CD4-positive, alpha-beta T cell (primary cell): ENCODE measurements at regions not wholly inside any gene's neighbourhood (a gene's known extent, or its start where the extent isn't known, plus 50 kb on each side); places are given as distances from the start of the nearest gene placed in this dataset.

Experiments
- ATAC-seq: fragments of 200-7000 bp; cut with Tn5 transposase; one replicate; pipeline ENCODE4 v1.10.0; 2022; ENCODE audit warnings: mild to moderate bottlenecking; ENCODE audit not compliant: poor library complexity
- CTCF ChIA-PET: fragments of 350-600 bp; sonication (Branson Sonifier 250); formaldehyde crosslinking; loops from one replicate; lab custom pipeline; 2021; ENCODE audit warnings: antibody characterized with exemption, inconsistent platforms; lab: Charles Lee
- POLR2A ChIA-PET: fragments of 350-600 bp; sonication (Branson Sonifier 250); formaldehyde crosslinking; loops from one replicate; lab custom pipeline; 2021; ENCODE audit warnings: antibody characterized with exemption, inconsistent platforms; lab: Charles Lee
- DNase-seq, 14 experiments: peaks; one replicate each; pipeline ENCODE4 v3.0.0-alpha.2; 2013 to 2020; ENCODE audit warnings: mixed read lengths in 2 of 14
- H3K27ac ChIP-seq, 2 donors: one replicate each; pipeline versions ENCODE4 v1.5.1 to v1.7.0; 2013; ENCODE audit warnings: low read length in 2 of 2, low read depth in 1 of 2, mild to moderate bottlenecking in 1 of 2
- H3K27me3 ChIP-seq, 2 experiments: 1 replicate in 1 of 2; 2 replicates in 1 of 2; pipeline versions ENCODE4 v1.6.1 to v1.7.0; 2013; ENCODE audit warnings: low read length in 2 of 2, control low read depth in 1 of 2, mild to moderate bottlenecking in 1 of 2, moderate library complexity in 1 of 2; ENCODE audit not compliant: insufficient read depth in 2 of 2, control insufficient read depth in 1 of 2
- H3K36me3 ChIP-seq: one replicate; pipeline ENCODE4 v1.6.1; 2013; ENCODE audit warnings: low read length, control low read depth; ENCODE audit not compliant: insufficient read depth
- H3K4me1 ChIP-seq: one replicate; pipeline ENCODE4 v1.6.1; 2013; ENCODE audit warnings: low read length, control low read depth; ENCODE audit not compliant: insufficient read depth
- H3K4me3 ChIP-seq: one replicate; pipeline ENCODE4 v1.5.1; 2013; ENCODE audit warnings: mild to moderate bottlenecking, low read length, moderate library complexity
- H3K9me3 ChIP-seq, 2 experiments: 1 replicate in 1 of 2; 2 replicates in 1 of 2; pipeline versions ENCODE4 v1.6.1 to v1.7.0; 2013; ENCODE audit warnings: low read length in 2 of 2, mild to moderate bottlenecking in 2 of 2, control low read depth in 1 of 2, moderate library complexity in 1 of 2; ENCODE audit not compliant: control insufficient read depth in 1 of 2, insufficient read depth in 1 of 2
- H3K27ac Mint-ChIP-seq: one replicate; pipeline ENCODE4 v1.8.0; 2020; ENCODE audit warnings: mixed read lengths
- H3K27me3 Mint-ChIP-seq: one replicate; pipeline ENCODE4 v1.8.0; 2021; ENCODE audit warnings: mixed read lengths
- H3K36me3 Mint-ChIP-seq: one replicate; pipeline ENCODE4 v1.8.0; 2021; ENCODE audit warnings: low read depth, mixed read lengths
- H3K4me1 Mint-ChIP-seq: one replicate; pipeline ENCODE4 v1.8.0; 2021; ENCODE audit warnings: low read depth, mixed read lengths
- H3K4me3 Mint-ChIP-seq: one replicate; pipeline ENCODE4 v1.8.0; 2020; ENCODE audit warnings: mild to moderate bottlenecking, mixed read lengths
- H3K9me3 Mint-ChIP-seq: one replicate; pipeline ENCODE4 v1.8.0; 2020; ENCODE audit warnings: mixed read lengths
- CTCF ChIP-seq: fragments of 200-600 bp; IDR thresholded peaks from one replicate; pipeline ENCODE4 v1.8.0; 2022; ENCODE audit warnings: antibody characterized with exemption, mild to moderate bottlenecking
- intact Hi-C, 2 experiments: fragments of 100-400 bp; cut with DNase I in 1 of 2; cut with micrococcal nuclease in 1 of 2; formaldehyde crosslinking; loops; one replicate each; pipeline versions ENCODE4 v1.15.1 to v1.9.0; 2023 to 2025; cut with DNase I, micrococcal nuclease

DNA sequence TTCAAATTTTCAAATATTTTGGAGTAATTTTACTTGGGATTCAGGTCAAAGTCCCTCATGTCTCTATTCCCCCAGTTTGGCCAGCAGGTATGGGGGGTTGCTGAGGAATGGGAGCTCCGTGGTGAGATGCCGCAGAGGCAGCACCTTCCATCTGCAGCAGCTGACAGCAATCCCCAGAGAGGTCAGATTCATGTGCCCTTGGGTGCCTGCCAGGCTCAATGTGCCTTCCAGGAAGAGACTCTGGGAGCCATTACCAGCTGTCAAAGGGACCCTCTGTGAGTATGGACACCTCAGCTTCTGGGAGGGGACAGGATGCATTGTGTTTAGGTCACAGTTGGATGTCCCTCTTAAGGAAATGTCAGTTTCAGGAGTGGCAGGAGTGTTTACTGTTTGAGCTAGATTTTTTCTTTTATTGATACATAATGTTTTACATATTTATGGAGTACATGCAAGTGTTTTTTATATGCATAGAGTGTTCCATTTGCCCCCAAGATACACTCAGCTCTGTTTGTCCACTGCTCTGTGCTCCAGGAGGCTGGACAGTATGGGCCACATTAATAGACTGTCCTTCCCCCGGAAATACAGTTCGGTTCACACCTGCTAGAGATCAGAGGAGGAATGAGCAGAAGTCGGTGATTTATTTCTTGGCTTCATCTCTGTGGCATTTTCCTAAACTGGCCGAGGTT is 75.3 kb upstream of the GRB10 start:
- Mint-ChIP-seq H3K36me3 (no peaks in the 10 kb centered on the region), H3K4me1 (no peaks in the 10 kb centered on the region), H3K27ac (no peak overlapping the region), H3K9me3 (no peaks in the 10 kb centered on the region), H3K4me3 (no peak overlapping the region), H3K27me3 (peaks cover 3% of the 10 kb centered on the region)
- DNase-seq (no peak), ATAC-seq (no peak)
- CTCF ChIA-PET = no interaction called here
- POLR2A ChIA-PET = no interaction called here
- no peaks in the 10 kb centered on the region for H3K9me3 ChIP-seq
- no peak for TF ChIP-seq CTCF
- no peaks in the 10 kb centered on the region for H3K4me1 ChIP-seq
- H3K27me3 ChIP-seq = no peaks in the 10 kb centered on the region
- no peaks in the 10 kb centered on the region for H3K36me3 ChIP-seq
- H3K27ac ChIP-seq = no peak overlapping the region
- H3K4me3 ChIP-seq = no peak overlapping the region
- intact Hi-C loops = no loop called here

- no peak overlapping the region for H3K4me3 ChIP-seq
- H3K27me3 ChIP-seq = no peaks in the 10 kb centered on the region
- no peaks in the 10 kb centered on the region for H3K9me3 ChIP-seq
- Mint-ChIP-seq H3K4me3 (no peak overlapping the region), H3K27ac (no peak overlapping the region), H3K36me3 (no peaks in the 10 kb centered on the region), H3K9me3 (no peaks in the 10 kb centered on the region), H3K4me1 (no peaks in the 10 kb centered on the region), H3K27me3 (peaks cover 3% of the 10 kb centered on the region)
- H3K27ac ChIP-seq = no peak overlapping the region
- no peak for DNase-seq
- ChIA-PET POLR2A (no interaction called here), CTCF (no interaction called here)
- ATAC-seq = no peak
- H3K4me1 ChIP-seq = no peaks in the 10 kb centered on the region
- no peaks in the 10 kb centered on the region for H3K36me3 ChIP-seq
- intact Hi-C loops = no loop called here
- no peak for TF ChIP-seq CTCF
These were observed 74.1 kb upstream of the GRB10 start for GRCh38 chr7:50856806-50857205.

- Mint-ChIP-seq H3K36me3 (no peaks in the 10 kb centered on the region), H3K4me3 (no peak overlapping the region), H3K4me1 (no peaks in the 10 kb centered on the region), H3K27ac (no peak overlapping the region), H3K9me3 (no peaks in the 10 kb centered on the region), H3K27me3 (peaks cover 3% of the 10 kb centered on the region)
- intact Hi-C loops = no loop called here
- ChIA-PET POLR2A (no interaction called here), CTCF (no interaction called here)
- TF ChIP-seq CTCF = no peak
- no peak overlapping the region for H3K27ac ChIP-seq
- ATAC-seq = no peak
- no peak overlapping the region for H3K4me3 ChIP-seq
- no peaks in the 10 kb centered on the region for H3K27me3 ChIP-seq
- no peaks in the 10 kb centered on the region for H3K36me3 ChIP-seq
- H3K9me3 ChIP-seq = no peaks in the 10 kb centered on the region
- no peaks in the 10 kb centered on the region for H3K4me1 ChIP-seq
- no peak for DNase-seq
These were observed 73.5 kb upstream of the GRB10 start for GRCh38 chr7:50856231-50856630.
